ENCODE measurements at regions not wholly inside any gene's neighbourhood (a gene's known extent, or its start where the extent isn't known, plus 50 kb on each side); places are given as distances from the start of the nearest gene placed in this dataset.

DNA sequence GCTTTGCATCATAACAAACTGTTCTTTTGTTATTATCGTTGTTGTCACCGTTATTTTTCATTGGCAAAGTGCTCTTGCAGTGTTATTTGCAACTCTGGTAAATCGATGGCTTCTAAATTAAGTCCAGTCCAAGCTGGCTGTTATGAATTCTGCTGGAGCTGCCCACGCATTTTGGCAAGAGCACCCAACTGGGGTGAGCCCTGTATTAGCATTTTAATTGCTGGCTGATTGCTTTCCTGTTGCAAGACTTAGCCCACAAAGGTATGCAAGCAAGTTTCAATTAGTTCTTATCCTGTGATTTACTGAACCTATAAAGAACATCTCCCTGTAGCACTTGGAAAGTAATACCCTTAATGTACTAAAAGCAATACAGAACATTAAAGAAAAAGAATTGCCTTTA, 226.8 kb downstream of the ACTR3B start:
- 78% methylated on average over 4 of the region's 4 CpGs for WGBS, 2 donors
- Histone ChIP-seq H3K36me3 (no peaks in the 10 kb centered on the region), H3K27ac (no peak overlapping the region), H3K4me1 (no peaks in the 10 kb centered on the region), H3K9me3 (no peaks in the 10 kb centered on the region), H3K4me3 (no peak overlapping the region), H3K27me3 (no peaks in the 10 kb centered on the region)
- DNase-seq (no peak), FAIRE-seq (no peak), ATAC-seq (no peak)
- intact Hi-C loops (cut with DNase I): no loop called here
- no peak for TF ChIP-seq CTCF (IDR thresholded peaks at IDR 0.05)

DNA sequence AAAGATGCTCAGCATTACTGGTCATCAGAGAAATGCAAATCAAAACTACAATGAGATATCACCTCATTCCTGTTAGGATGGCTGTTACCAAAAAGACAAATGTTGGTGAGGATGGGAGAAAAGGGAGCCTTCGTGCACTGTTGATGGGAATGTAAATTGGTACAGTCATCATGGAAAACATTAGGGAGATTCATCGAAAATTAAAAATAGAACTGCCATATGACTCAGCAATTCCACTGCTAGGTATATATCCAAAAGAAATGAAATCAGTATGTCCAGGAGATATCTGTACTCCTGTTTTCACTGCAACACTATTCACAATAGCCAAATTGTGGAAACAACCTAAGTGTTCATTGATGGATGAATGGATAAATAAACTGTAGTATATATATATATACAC, 228.1 kb downstream of the ACTR3B start:
- ATAC-seq (no peak), DNase-seq (no peak), FAIRE-seq (no peak)
- Histone ChIP-seq H3K27me3 (no peaks in the 10 kb centered on the region), H3K4me1 (no peaks in the 10 kb centered on the region), H3K36me3 (no peaks in the 10 kb centered on the region), H3K27ac (no peak overlapping the region), H3K4me3 (no peak overlapping the region), H3K9me3 (no peaks in the 10 kb centered on the region)
- no peak for TF ChIP-seq CTCF (IDR thresholded peaks at IDR 0.05)
- intact Hi-C loops (cut with DNase I): no loop called here
- 84 to 89% methylated on average over 2 of the region's 2 CpGs for WGBS, 2 donors

- no peaks in the 10 kb centered on the region for H3K9me3 ChIP-seq
- H3K4me1 ChIP-seq: no peaks in the 10 kb centered on the region
- FAIRE-seq (no peak), DNase-seq (no peak), ATAC-seq (peak in 1 of 4 donors; percentile 14)
- H3K36me3 ChIP-seq: no peaks in the 10 kb centered on the region
- intact Hi-C loops (cut with DNase I): no loop called here
- H3K27ac ChIP-seq: no peak overlapping the region
- WGBS, 2 donors: 46 to 64% methylated on average over 8 of the region's 8 CpGs
- H3K27me3 ChIP-seq: no peaks in the 10 kb centered on the region
- H3K4me3 ChIP-seq: no peak overlapping the region
- TF ChIP-seq CTCF (IDR thresholded peaks at IDR 0.05): no peak
Measured at GRCh38 chr7:152989889-152990380, 230.4 kb downstream of the ACTR3B start.

DNA sequence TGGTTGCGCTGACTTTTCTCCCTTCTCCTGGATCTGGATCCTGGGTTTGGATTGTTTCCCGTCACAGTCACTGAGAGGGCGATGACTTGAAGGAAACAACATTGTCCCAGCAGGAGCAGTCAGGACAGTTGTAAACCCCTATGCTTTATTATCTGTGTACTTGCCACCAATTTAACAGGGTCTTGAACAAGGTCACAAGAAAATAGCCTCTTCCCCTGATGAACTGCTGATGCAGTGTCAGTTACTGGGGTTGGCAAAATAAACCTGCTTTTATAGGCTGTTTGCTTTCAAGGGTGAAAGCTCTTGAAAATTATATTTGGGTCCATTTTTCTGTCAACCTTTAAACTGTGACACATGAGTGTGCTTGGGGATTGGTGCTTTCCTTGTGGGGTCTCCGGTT, 238.9 kb downstream of the ACTR3B start:
- no peak for DNase-seq
- no peak overlapping the region for H3K27ac ChIP-seq
- no peak for FAIRE-seq
- no peaks in the 10 kb centered on the region for H3K4me1 ChIP-seq
- ATAC-seq: no peak
- 85 to 91% methylated on average over 4 of the region's 4 CpGs for WGBS, 2 donors
- H3K27me3 ChIP-seq: no peaks in the 10 kb centered on the region
- no peaks in the 10 kb centered on the region for H3K36me3 ChIP-seq
- H3K9me3 ChIP-seq: no peaks in the 10 kb centered on the region
- TF ChIP-seq CTCF (IDR thresholded peaks at IDR 0.05): no peak
- H3K4me3 ChIP-seq: no peak overlapping the region
- intact Hi-C loops (cut with DNase I): no loop called here

DNA sequence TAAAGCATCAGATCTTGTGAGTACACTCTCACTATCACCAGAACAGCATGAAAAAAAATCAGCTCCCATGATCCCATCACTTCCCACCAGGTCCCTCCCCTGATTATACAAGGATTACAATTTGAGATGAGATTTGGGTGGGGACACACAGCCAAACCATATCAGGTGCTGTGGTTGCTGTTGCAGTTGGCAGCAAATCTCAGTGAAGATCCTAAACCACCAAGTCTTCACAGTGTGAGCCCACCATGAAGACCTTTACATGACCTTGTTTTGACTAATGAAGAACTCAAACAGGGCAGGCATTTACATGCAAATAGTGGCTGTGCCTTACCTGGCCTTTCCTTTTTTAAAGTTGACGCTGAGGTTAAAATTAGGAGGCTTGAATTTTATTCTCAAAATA, 242.6 kb downstream of the ACTR3B start:
- Histone ChIP-seq H3K27ac (no peak overlapping the region), H3K4me3 (no peak overlapping the region), H3K9me3 (no peaks in the 10 kb centered on the region), H3K27me3 (no peaks in the 10 kb centered on the region), H3K36me3 (no peaks in the 10 kb centered on the region), H3K4me1 (no peaks in the 10 kb centered on the region)
- FAIRE-seq (no peak), DNase-seq (no peak), ATAC-seq (no peak)
- WGBS, 2 donors: 88 to 96% methylated on average over 1 of the region's 1 CpG
- no peak for TF ChIP-seq CTCF (IDR thresholded peaks at IDR 0.05)
- intact Hi-C loops (cut with DNase I): no loop called here

All from pancreas (tissue), 10 donors.